HCT116 (cell line): ENCODE measurements at regions not wholly inside any gene's neighbourhood (a gene's known extent, or its start where the extent isn't known, plus 50 kb on each side); places are given as distances from the start of the nearest gene placed in this dataset.

ENCODE experiments used
- ATAC-seq: fragments of 200-7000 bp; cut with Tn5 transposase; 2 replicates; pipeline ENCODE4 v1.9.1; 2020; ENCODE audit warnings: mild to moderate bottlenecking, moderate library complexity
- BruUV-seq: library from RNA; stranded (reverse); fragments of 400-500 nt; replicated peaks from 2 replicates; lab custom pipeline; 2021; lab: Mats Ljungman, UMichigan
- CTCF ChIA-PET: fragments of 300-600 bp; sonication (Branson Sonifier 250); formaldehyde crosslinking; loops from one replicate; lab custom pipeline; 2021; ENCODE audit warnings: antibody characterized with exemption; lab: Charles Lee
- POLR2A ChIA-PET: fragments of 300-600, 350-600 bp; sonication (Branson Sonifier 250); formaldehyde crosslinking; loops from one replicate; lab custom pipeline; 2021; ENCODE audit warnings: antibody characterized with exemption; lab: Charles Lee
- RAD21 ChIA-PET, 2 experiments: fragments of 300-600 bp; sonication (Branson Sonifier 250); formaldehyde crosslinking; loops; one replicate each; lab custom pipeline; 2023; ENCODE audit warnings: low total read pairs in 2 of 2; ENCODE audit not compliant: uncharacterized antibody in 2 of 2, unreplicated experiment in 2 of 2, low non-redundant PET in 1 of 2; lab: Charles Lee
- DNase-seq: peaks from one replicate; pipeline ENCODE4 v3.0.0-alpha.2; 2010; ENCODE audit warnings: low read depth, low spot score
- H2AFZ ChIP-seq: fragments of 200-600 bp; shearing (Covaris generic), sonication (generic); 2 replicates; pipeline ENCODE4 v1.6.1; 2017; ENCODE audit warnings: low read depth, mixed run types, mixed read lengths, antibody characterized with exemption, low read length; ENCODE audit not compliant: poor library complexity, severe bottlenecking
- H3K27ac ChIP-seq: 2 replicates; pipeline ENCODE4 v1.5.1; 2012; ENCODE audit warnings: low read depth, low read length
- H3K27me3 ChIP-seq: fragments of 200-600 bp; sonication (generic); 2 replicates; pipeline ENCODE4 v1.6.1; 2016; ENCODE audit warnings: mixed run types, low read length, mixed read lengths; ENCODE audit not compliant: insufficient read depth
- H3K36me3 ChIP-seq, 2 experiments: fragments of 200-500 bp in 1 of 2; fragments of 200-600 bp in 1 of 2; sonication (Bioruptor generic) in 1 of 2; sonication (generic) in 1 of 2; 2 replicates each; pipeline versions ENCODE4 v1.5.1 to v1.6.1; 2014 to 2016; ENCODE audit warnings: low read length in 2 of 2, inconsistent platforms in 1 of 2, mixed read lengths in 1 of 2, mixed run types in 1 of 2; ENCODE audit not compliant: insufficient read depth in 2 of 2, control insufficient read depth in 1 of 2
- H3K4me1 ChIP-seq, 2 experiments: fragments of 200-600 bp in 1 of 2; sonication (generic) in 1 of 2; 2 replicates each; pipeline versions ENCODE4 v1.5.1 to v1.6.1; 2012 to 2017; ENCODE audit warnings: low read length in 2 of 2, inconsistent platforms in 1 of 2, mild to moderate bottlenecking in 1 of 2, mixed read lengths in 1 of 2, mixed run types in 1 of 2, moderate library complexity in 1 of 2; ENCODE audit not compliant: insufficient read depth in 2 of 2, control insufficient read depth in 1 of 2
- H3K4me2 ChIP-seq: fragments of 200-600 bp; sonication (generic); 2 replicates; pipeline ENCODE4 v1.6.1; 2017; ENCODE audit warnings: mixed run types, low read length, mixed read lengths
- H3K4me3 ChIP-seq, 2 experiments: fragments of 200-600 bp in 1 of 2; sonication (generic) in 1 of 2; replicated peaks in 1 of 2; 2 replicates each; pipeline ENCODE4 v1.5.1; 2011 to 2016; ENCODE audit warnings: low read length in 2 of 2, control low read depth in 1 of 2, low read depth in 1 of 2, mild to moderate bottlenecking in 1 of 2, mixed read lengths in 1 of 2, mixed run types in 1 of 2
- H3K79me2 ChIP-seq: fragments of 200-600 bp; sonication (generic); 2 replicates; pipeline ENCODE4 v1.6.1; 2017; ENCODE audit warnings: mild to moderate bottlenecking, mixed run types, low read length, moderate library complexity, mixed read lengths; ENCODE audit not compliant: insufficient read depth
- H3K9ac ChIP-seq: fragments of 200-600 bp; sonication (generic); 2 replicates; pipeline ENCODE4 v1.6.1; 2016; ENCODE audit warnings: low read length, mixed read lengths
- H3K9me2 ChIP-seq: fragments of 200-600 bp; sonication (generic), shearing (Covaris generic); 2 replicates; pipeline ENCODE4 v1.6.1; 2017; ENCODE audit warnings: mixed run types, mild to moderate bottlenecking, moderate library complexity; ENCODE audit not compliant: insufficient read depth
- H3K9me3 ChIP-seq, 2 experiments: fragments of 200-500 bp in 1 of 2; fragments of 200-600 bp in 1 of 2; sonication (Bioruptor generic) in 1 of 2; sonication (generic) in 1 of 2; 2 replicates each; pipeline ENCODE4 v1.6.1; 2014 to 2017; ENCODE audit warnings: low read length in 2 of 2, mixed read lengths in 2 of 2, inconsistent platforms in 1 of 2, low read depth in 1 of 2, mild to moderate bottlenecking in 1 of 2, mixed run types in 1 of 2, moderate library complexity in 1 of 2; ENCODE audit not compliant: control insufficient read depth in 1 of 2, insufficient read depth in 1 of 2
- H4K20me1 ChIP-seq: fragments of 200-600 bp; sonication (generic), shearing (Covaris generic); 2 replicates; pipeline ENCODE4 v1.6.1; 2017; ENCODE audit warnings: mixed run types, mild to moderate bottlenecking, moderate library complexity; ENCODE audit not compliant: insufficient read depth
- CBX3 ChIP-seq: IDR thresholded peaks from 2 replicates; pipeline ENCODE4 v1.6.1; 2012; ENCODE audit warnings: low read depth
- CEBPB ChIP-seq: IDR thresholded peaks from 2 replicates; pipeline ENCODE4 v1.6.1; 2012; ENCODE audit warnings: low read depth
- ELF1 ChIP-seq: IDR thresholded peaks from 2 replicates; pipeline ENCODE4 v1.6.1; 2012; ENCODE audit warnings: low read depth, borderline replicate concordance
- EZH2phosphoT487 ChIP-seq: fragments of 200-600 bp; IDR thresholded peaks from 2 replicates; pipeline ENCODE4 v1.6.1; 2018; ENCODE audit warnings: antibody characterized with exemption, borderline replicate concordance
- JUND ChIP-seq: IDR thresholded peaks from 2 replicates; pipeline ENCODE4 v1.6.1; 2012
- POLR2A ChIP-seq: IDR thresholded peaks from 2 replicates; pipeline ENCODE4 v1.7.0; 2011; ENCODE audit warnings: borderline replicate concordance; ENCODE audit not compliant: insufficient read depth, insufficient read length; ENCODE audit errors: extremely low read depth
- POLR2AphosphoS5 ChIP-seq: IDR thresholded peaks from 2 replicates; pipeline ENCODE4 v1.6.1; 2011; ENCODE audit warnings: mild to moderate bottlenecking, low read depth, low read length, moderate library complexity
- REST ChIP-seq: IDR thresholded peaks from 2 replicates; pipeline ENCODE4 v1.6.1; 2012; ENCODE audit warnings: low read depth
- YY1 ChIP-seq: IDR thresholded peaks from 2 replicates; pipeline ENCODE4 v1.6.1; 2011; ENCODE audit warnings: low read length, low read depth, moderate library complexity, mild to moderate bottlenecking; ENCODE audit not compliant: insufficient replicate concordance; ENCODE audit errors: extremely low read depth
- ZNF274 ChIP-seq: fragments of 200-500 bp; sonication (Bioruptor generic); IDR thresholded peaks from 2 replicates; pipeline ENCODE4 v1.6.1; 2014; ENCODE audit warnings: mild to moderate bottlenecking, low read depth, low read length, inconsistent platforms
- intact Hi-C: fragments of 100-400 bp; cut with micrococcal nuclease; formaldehyde crosslinking; loops from 2 replicates; pipeline ENCODE4 v1.10.0; 2022
- TF ChIP-seq, protein P1 (sequence below): IDR thresholded peaks from 2 replicates; pipeline ENCODE4 v1.6.1; 2011; ENCODE audit warnings: mild to moderate bottlenecking, low read length, moderate library complexity; ENCODE audit not compliant: insufficient replicate concordance; ENCODE audit errors: extremely low read depth

DNA sequence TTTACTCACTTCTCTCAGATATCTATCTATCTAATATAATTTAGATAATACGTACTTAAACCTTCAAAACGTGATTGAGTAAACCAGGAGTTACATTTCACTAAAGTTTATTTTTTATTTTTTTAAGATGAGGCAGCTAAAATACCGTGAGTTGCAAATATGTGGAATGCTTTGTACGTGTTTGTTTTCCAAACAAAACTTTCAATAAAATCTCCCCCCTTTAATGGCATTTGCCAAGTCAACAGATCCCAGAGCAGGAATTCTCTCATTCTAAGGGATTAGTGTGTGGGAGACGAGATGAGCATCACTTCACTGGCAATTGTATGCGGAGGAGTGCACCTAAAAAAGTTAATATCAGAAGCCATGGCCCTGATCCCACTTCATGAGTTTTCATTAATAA is 53.7 kb upstream of the MAGI2 start:
- Histone ChIP-seq H4K20me1 (no peaks in the 10 kb centered on the region), H3K4me1 (peaks cover 21 to 25% of the 10 kb centered on the region in 2 experiments; a peak in 3 of 4 replicates), H3K4me3 (no peak overlapping the region), H3K4me2 (peak overlapping the region; percentile 46; the same call in 1 of the 2 replicates), H3K9me3 (no peaks in the 10 kb centered on the region), H3K27ac (no peak overlapping the region), H3K9me2 (no peaks in the 10 kb centered on the region), H3K9ac (no peak overlapping the region), H3K36me3 (no peaks in the 10 kb centered on the region), H2AFZ (peak overlapping the region; percentile 91), H3K79me2 (no peaks in the 10 kb centered on the region), H3K27me3 (no peaks in the 10 kb centered on the region)
- DNase-seq = no peak
- CTCF ChIA-PET = no interaction called here
- POLR2A ChIA-PET = no interaction called here
- ATAC-seq = no peak
- RAD21 ChIA-PET = no interaction called here
- intact Hi-C loops = loop anchor here (10.0 kb wide), 1 partner anchor 518 kb away; no protein-coding TSS in a partner anchor
- TF ChIP-seq ELF1 (no peak), POLR2AphosphoS5 (no peak), EZH2phosphoT487 (no peak), ZNF274 (no peak)
- TF ChIP-seq, protein P1, sequence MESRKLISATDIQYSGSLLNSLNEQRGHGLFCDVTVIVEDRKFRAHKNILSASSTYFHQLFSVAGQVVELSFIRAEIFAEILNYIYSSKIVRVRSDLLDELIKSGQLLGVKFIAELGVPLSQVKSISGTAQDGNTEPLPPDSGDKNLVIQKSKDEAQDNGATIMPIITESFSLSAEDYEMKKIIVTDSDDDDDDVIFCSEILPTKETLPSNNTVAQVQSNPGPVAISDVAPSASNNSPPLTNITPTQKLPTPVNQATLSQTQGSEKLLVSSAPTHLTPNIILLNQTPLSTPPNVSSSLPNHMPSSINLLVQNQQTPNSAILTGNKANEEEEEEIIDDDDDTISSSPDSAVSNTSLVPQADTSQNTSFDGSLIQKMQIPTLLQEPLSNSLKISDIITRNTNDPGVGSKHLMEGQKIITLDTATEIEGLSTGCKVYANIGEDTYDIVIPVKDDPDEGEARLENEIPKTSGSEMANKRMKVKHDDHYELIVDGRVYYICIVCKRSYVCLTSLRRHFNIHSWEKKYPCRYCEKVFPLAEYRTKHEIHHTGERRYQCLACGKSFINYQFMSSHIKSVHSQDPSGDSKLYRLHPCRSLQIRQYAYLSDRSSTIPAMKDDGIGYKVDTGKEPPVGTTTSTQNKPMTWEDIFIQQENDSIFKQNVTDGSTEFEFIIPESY = no peak
- BruUV-seq = no TSS peak

- Histone ChIP-seq H2AFZ (peak overlapping the region; percentile 91), H4K20me1 (no peaks in the 10 kb centered on the region), H3K27me3 (no peaks in the 10 kb centered on the region), H3K79me2 (no peaks in the 10 kb centered on the region), H3K4me2 (peak overlapping the region; percentile 46), H3K4me3 (no peak overlapping the region), H3K36me3 (no peaks in the 10 kb centered on the region), H3K4me1 (peaks cover 21 to 25% of the 10 kb centered on the region in 2 experiments; a peak in 3 of 4 replicates), H3K9ac (no peak overlapping the region), H3K27ac (no peak overlapping the region), H3K9me2 (no peaks in the 10 kb centered on the region), H3K9me3 (no peaks in the 10 kb centered on the region)
- intact Hi-C loops = loop anchor here (10.0 kb wide), 1 partner anchor 518 kb away; no protein-coding TSS in a partner anchor
- ATAC-seq (peak; percentile 71), DNase-seq (no peak)
- no peak for TF ChIP-seq CEBPB
- no peak for TF ChIP-seq CBX3
- TF ChIP-seq YY1 = no peak
- no peak for TF ChIP-seq REST
- no peak for TF ChIP-seq JUND
- TF ChIP-seq POLR2A = no peak
- POLR2A ChIA-PET = no interaction called here
- BruUV-seq = no TSS peak
- CTCF ChIA-PET = no interaction called here
- RAD21 ChIA-PET = no interaction called here
These were observed 53.0 kb upstream of the MAGI2 start for GRCh38 chr7:79506481-79506880.
